ENCODE measurements at regions not wholly inside any gene's neighbourhood (a gene's known extent, or its start where the extent isn't known, plus 50 kb on each side); places are given as distances from the start of the nearest gene placed in this dataset.

DNA sequence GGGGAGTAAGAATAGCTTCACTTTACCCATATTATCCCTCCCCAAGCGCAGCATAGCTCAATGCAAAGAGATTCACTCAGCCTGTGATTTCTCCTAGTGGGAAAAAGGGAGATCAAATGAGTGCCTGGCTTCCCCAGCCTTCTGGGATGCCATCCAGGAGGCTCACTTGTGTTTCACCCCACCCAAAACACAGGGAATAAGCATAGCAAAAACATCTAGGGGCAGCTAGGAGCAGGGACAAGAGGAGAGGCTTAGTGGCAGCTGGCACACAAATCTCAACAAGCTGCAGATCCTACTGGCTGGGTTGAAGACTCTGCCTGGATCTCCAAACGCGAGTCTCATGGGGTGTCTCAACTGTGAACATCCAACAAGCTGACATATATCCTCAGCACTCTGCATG lies 715.8 kb downstream of the RNF144B start:
- Histone ChIP-seq H3K36me3 (no peaks in the 10 kb centered on the region), H3K27ac (no peak overlapping the region), H3K27me3 (no peaks in the 10 kb centered on the region), H3K4me1 (no peaks in the 10 kb centered on the region), H3K9me3 (peaks cover 7% of the 10 kb centered on the region), H3K4me3 (no peak overlapping the region)
- intact Hi-C loops (cut with DNase I) = no loop called here
- DNase-seq (no peak), ATAC-seq (no peak)
- no peak for TF ChIP-seq CTCF (IDR thresholded peaks at IDR 0.05)

DNA sequence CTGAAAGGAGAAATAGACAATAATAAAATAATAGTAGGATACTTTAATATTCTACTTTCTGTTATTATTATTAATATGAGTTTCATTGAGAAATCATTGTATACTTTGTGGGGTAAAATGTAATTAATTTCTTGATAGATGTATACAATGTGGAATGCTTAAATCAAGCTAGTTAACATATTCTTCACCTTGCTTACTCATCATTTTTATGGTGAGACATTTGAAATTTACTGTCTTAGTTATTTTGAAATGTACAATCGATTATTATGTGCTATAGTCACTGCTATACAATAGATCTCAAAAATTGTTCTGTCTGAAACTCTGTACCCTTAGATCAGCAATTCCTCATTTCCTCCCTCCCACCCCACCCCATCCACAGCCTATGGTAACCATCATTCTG lies 720.3 kb downstream of the RNF144B start:
- no peak for TF ChIP-seq CTCF (IDR thresholded peaks at IDR 0.05)
- Histone ChIP-seq H3K36me3 (no peaks in the 10 kb centered on the region), H3K4me3 (no peak overlapping the region), H3K9me3 (peaks cover 13% of the 10 kb centered on the region), H3K27me3 (no peaks in the 10 kb centered on the region), H3K27ac (no peak overlapping the region), H3K4me1 (no peaks in the 10 kb centered on the region)
- ATAC-seq = no peak
- intact Hi-C loops (cut with DNase I) = no loop called here
- no peak for DNase-seq

GRCh38 chr6:19121521-19121920 lies 715.6 kb upstream of the ID4 start:
- no peaks in the 10 kb centered on the region for H3K27me3 ChIP-seq
- H3K36me3 ChIP-seq = no peaks in the 10 kb centered on the region
- H3K4me1 ChIP-seq = no peaks in the 10 kb centered on the region
- DNase-seq (no peak), ATAC-seq (no peak)
- no peak for TF ChIP-seq CTCF (IDR thresholded peaks at IDR 0.05)
- no peaks in the 10 kb centered on the region for H3K9me3 ChIP-seq
- intact Hi-C loops (cut with DNase I) = no loop called here
- no peak overlapping the region for H3K4me3 ChIP-seq
- H3K27ac ChIP-seq = no peak overlapping the region

DNA sequence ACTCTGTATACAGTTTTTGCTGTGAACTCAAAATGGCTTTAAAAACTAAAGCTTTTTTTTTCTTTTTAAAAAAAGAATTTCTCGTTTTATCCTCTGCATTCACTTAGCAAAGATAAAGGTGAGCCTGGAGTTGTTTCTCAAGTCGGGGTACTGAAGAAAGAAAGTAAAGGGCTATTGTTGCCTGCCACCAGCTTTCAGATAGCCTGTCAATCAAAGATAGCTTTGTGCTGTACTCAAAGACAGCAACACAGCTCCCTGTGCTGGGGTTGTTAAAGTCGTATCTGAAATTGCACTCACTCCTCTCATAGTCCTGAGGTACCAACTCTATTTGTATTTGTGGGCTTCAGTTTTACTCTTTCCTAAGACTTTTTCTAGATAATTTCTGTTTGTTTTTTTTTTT lies 710.1 kb upstream of the ID4 start:
- Histone ChIP-seq H3K36me3 (no peaks in the 10 kb centered on the region), H3K27ac (no peak overlapping the region), H3K27me3 (no peaks in the 10 kb centered on the region), H3K4me1 (no peaks in the 10 kb centered on the region), H3K9me3 (no peaks in the 10 kb centered on the region), H3K4me3 (no peak overlapping the region)
- ATAC-seq (no peak), DNase-seq (no peak)
- intact Hi-C loops (cut with DNase I) = no loop called here
- TF ChIP-seq CTCF (IDR thresholded peaks at IDR 0.05) = no peak

- intact Hi-C loops (cut with DNase I) = no loop called here
- Histone ChIP-seq H3K9me3 (no peaks in the 10 kb centered on the region), H3K27ac (no peak overlapping the region), H3K4me1 (no peaks in the 10 kb centered on the region), H3K27me3 (no peaks in the 10 kb centered on the region), H3K36me3 (no peaks in the 10 kb centered on the region), H3K4me3 (no peak overlapping the region)
- DNase-seq (no peak), ATAC-seq (no peak)
- no peak for TF ChIP-seq CTCF (IDR thresholded peaks at IDR 0.05)
These were observed 708.5 kb upstream of the ID4 start for GRCh38 chr6:19128701-19129100.

GRCh38 chr6:19135706-19136105 lies 701.5 kb upstream of the ID4 start:
- no peak overlapping the region for H3K4me3 ChIP-seq
- H3K9me3 ChIP-seq = no peaks in the 10 kb centered on the region
- TF ChIP-seq CTCF (IDR thresholded peaks at IDR 0.05) = no peak
- no peaks in the 10 kb centered on the region for H3K27me3 ChIP-seq
- H3K27ac ChIP-seq = no peak overlapping the region
- no peaks in the 10 kb centered on the region for H3K36me3 ChIP-seq
- intact Hi-C loops (cut with DNase I) = no loop called here
- ATAC-seq = no peak
- DNase-seq = no peak
- no peaks in the 10 kb centered on the region for H3K4me1 ChIP-seq
